Cardiac septum (tissue), 1 donor: ENCODE measurements at regions not wholly inside any gene's neighbourhood (a gene's known extent, or its start where the extent isn't known, plus 50 kb on each side); places are given as distances from the start of the nearest gene placed in this dataset.
"Not testable (repeated sequence)": the region's sequence is repeated elsewhere in the genome, so short reads cannot be mapped to it uniquely, and the experiment has no call there.

Experiments
- DNase-seq: peaks from one replicate; pipeline ENCODE4 v3.0.0-alpha.2; 2020; ENCODE audit warnings: low spot score
- intact Hi-C: fragments of 100-400 bp; cut with DNase I; formaldehyde crosslinking; loops from one replicate; pipeline ENCODE4 v1.14.0; 2022
- donor health status: DM: no; HTN: no; CAD: no.

GRCh38 chr16:58885528-58886170, 151.5 kb upstream of the GOT2 start:
- intact Hi-C loops = no loop called here
- no peak for DNase-seq

DNA sequence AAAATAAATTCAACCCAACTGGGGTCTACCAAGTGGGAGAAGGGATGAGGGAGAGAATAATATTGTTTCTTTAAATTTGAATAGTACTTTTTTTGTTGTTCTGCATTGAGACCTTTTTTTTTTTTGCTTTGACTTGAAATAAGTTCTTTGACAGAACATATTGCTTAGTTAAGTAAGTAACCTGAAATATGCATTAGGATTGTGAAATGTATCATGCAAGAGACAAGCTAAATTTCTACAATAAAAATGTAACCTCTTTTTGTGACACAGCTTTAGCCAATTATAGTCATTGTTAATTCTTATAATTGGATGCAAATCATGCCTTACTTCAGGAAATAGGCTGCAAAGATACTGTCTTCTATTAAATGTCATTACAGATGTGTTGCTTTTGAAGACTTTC, 150.0 kb upstream of the GOT2 start:
- DNase-seq = no peak
- intact Hi-C loops = no loop called here

DNA sequence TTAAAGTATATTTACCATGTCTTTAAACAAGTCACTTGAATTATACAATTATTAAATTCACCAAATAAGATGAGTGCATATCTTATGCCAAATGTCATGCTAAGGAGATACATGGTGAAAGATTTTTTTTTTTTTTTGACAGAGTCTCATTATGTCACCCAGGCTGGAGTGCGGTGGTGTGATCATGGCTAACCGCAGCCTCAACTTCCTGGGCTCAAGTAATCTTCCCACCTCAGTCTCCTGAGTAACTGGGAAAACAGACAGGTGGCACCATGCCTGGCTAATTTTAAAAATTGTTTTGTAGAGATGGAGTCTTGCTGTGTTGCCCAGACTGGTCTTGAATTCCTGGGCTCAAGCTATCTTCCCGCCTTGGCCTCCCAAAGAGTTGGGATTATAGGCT, 149.0 kb upstream of the GOT2 start:
- DNase-seq = no peak

DNA sequence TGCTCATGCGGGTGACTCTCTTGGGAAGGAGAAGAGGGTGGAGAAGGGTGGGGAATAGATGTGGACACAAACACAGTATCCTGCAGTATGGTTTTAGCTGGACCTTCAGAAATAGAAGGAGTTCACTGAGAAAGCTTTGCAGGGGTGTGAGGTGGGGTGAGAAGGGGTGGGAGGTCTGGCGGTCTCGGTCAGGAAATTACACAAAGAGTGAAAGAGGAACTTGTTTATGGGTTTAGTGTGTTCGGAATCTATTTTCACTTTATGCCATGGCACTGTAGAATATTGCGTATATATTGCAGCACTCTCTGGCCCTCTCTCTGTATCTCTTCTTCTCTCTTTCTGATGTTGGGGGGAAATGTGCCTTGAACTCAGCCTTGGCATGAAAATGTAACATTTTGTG, 148.2 kb upstream of the GOT2 start:
- intact Hi-C loops = no loop called here
- DNase-seq = no peak

More for the DNA sequence above, 149.0 kb upstream of the GOT2 start:
- intact Hi-C loops = no loop called here

- DNase-seq, intact Hi-C loops: not testable (repeated sequence)
Observed at GRCh38 chr16:58878641-58879040, 144.5 kb upstream of the GOT2 start.

DNA sequence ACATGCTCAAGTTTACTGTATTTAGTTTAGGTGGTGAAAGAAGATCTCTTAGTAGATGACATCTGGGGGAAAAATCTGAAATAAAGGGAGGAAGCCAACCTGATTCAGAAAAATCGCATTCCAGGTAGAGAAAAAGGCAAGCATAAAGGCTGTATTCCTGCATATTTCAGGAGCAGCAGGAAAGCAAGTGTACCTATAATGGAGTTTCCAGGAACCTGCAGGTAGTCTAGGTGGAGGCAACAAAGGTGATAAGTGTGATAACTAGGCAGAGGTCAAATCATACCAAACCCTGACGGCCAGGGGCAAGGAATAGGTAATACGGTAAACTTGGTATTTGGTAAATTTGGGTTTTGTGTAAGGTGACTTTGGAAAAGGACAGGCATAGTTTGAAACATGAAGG, 132.8 kb upstream of the GOT2 start:
- DNase-seq = no peak
- intact Hi-C loops = no loop called here

- DNase-seq = no peak
- intact Hi-C loops = no loop called here
Observed at GRCh38 chr16:58863761-58864160, 129.6 kb upstream of the GOT2 start.

GRCh38 chr16:58863042-58863441, 128.9 kb upstream of the GOT2 start:
- no peak for DNase-seq
- intact Hi-C loops = no loop called here

DNA sequence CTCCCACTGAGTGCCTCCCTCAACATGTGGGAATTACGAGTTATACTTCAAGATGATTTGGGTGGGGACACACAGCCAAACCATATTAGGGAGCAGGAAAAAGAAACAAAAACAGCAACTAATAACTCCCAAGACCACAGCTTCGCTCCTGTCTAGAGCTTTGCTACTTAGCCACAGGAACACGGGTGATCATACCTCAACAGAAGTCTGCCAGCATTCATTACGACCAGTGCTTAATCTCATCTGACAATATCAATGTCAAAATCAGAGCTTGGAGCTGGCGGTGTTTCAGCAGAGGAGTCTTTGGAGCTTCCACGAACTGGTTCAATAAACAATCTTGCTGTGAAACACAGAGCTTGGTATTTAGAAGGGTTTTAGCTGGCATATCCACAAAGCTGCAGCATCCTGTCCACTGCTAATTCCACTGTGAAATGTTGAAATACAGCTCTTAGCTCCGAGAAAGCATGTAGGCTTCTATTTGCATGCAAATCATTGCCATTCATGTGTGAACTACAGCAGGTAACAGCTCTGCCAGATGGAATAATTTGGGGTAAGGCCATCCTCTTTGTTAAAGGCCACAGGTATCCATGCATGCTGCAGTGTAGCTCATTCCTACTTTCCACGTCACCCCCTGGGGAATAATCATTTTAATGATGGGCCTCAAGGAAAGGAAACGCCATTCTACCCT, 128.4 kb upstream of the GOT2 start:
- intact Hi-C loops = no loop called here

GRCh38 chr16:58859958-58860669, 126.0 kb upstream of the GOT2 start:
- DNase-seq = no peak
- intact Hi-C loops = no loop called here

More for the DNA sequence above, 128.4 kb upstream of the GOT2 start:
- DNase-seq = no peak

GRCh38 chr16:58858577-58858976, 124.5 kb upstream of the GOT2 start:
- intact Hi-C loops, DNase-seq: not testable (repeated sequence)

DNA sequence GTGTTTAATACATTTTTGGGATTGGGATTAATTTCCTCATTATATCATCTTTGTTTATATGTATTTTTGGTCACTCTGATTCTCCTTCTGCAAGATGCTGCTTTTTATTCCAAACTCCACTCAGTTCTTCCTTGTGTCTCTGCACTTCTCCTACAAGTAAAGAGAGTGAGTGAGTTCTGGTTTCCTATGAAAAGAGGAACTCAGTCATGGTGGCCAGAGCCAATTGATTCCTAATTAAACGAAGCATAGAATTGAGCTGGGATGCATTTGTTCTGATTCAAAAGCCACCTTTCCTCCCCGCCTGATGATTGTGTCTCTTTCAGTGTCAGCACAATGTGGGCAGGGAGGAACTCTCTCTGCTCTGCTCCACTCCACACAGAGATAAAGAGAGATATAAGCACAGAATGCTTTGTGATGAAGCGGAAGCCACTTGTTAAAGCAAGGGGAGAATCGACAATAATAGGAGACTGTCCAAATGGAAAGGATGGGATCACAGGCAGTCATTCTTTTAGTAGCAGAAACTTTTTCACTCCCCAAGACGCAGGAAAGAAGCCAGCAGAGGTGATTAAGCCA, 121.3 kb upstream of the GOT2 start:
- no peak for DNase-seq
- intact Hi-C loops = no loop called here

DNA sequence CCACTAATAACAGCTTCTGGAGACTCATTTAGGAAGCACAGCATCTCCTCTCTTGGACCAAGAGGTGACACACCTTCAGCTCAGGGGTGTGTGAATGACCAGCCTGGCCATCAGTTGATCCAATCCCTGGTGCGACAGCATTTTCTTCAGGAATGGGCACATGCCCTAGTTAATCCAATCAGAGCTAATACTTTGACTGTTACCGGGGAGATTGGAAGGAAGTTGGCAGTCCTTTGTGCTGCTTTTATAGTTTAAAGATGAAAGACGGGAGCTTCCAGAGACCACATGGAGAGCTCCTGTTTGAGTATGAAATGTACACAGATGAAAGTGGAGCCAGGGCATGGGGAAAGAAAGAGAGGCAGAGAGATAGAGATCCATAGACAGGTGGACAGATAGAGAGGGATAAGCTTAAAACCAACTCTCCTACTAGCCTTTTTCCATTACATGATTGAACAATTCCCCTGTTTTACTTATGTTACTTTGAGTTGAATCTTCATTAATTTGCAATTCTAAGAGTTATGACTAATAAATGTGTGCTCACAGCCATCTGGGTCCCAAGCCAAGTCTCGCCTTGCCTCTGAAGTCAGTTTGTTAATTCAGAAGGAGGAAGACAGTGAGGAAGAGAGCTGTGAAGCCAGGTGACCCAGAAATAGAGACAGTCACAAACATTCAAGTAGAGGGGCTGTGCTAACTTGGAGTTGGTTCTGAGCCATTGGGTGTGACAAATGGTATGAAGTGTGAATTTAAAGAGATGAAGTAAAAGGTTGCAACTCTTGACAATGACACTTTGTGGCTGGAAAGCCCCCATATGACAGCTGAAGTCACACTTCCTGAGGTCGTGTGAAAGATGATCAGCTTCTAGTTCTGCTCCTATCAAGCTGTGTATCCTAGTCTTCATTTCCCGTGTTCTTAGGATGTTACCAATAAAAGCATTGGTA, 120.0 kb upstream of the GOT2 start:
- intact Hi-C loops = no loop called here

DNA sequence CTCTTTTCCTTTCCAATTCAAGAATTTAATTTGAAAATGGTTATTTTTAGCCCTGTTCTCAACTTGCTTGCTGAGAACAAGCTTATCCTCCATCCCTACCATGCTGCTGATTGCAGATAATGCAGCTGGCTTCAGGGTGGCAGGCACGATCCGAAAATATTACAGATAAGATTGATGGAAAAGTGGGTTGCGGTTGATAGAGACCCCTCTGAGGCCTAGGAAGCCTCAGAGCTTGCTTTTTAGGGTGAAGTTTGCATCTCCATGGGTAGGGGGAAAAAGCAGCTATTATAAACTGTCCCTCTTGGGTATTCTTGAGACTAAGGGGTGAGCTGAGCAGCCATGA, 116.5 kb upstream of the GOT2 start:
- no peak for DNase-seq
- intact Hi-C loops = no loop called here

More for the DNA sequence above, 120.0 kb upstream of the GOT2 start:
- no peak for DNase-seq

GRCh38 chr16:58850019-58850677, 116.0 kb upstream of the GOT2 start:
- intact Hi-C loops = no loop called here
- no peak for DNase-seq

- intact Hi-C loops = no loop called here
- no peak for DNase-seq
Observed at GRCh38 chr16:58848662-58849002, 114.5 kb upstream of the GOT2 start.

GRCh38 chr16:58847902-58848661, 114.0 kb upstream of the GOT2 start:
- no peak for DNase-seq
- intact Hi-C loops = no loop called here

- intact Hi-C loops, DNase-seq: not testable (repeated sequence)
Observed at GRCh38 chr16:58846226-58846625, 112.1 kb upstream of the GOT2 start.
